ENCODE measurements at regions not wholly inside any gene's neighbourhood (a gene's known extent, or its start where the extent isn't known, plus 50 kb on each side); places are given as distances from the start of the nearest gene placed in this dataset.

- TF ChIP-seq JUN (IDR thresholded peaks at IDR 0.05; ENCODE audit: borderline replicate concordance, low read depth, low read length) (no peak), JUN (CRISPR knock-in tag; IDR thresholded peaks at IDR 0.05; ENCODE audit: borderline replicate concordance) (no peak), HSF4 (CRISPR knock-in tag; IDR thresholded peaks at IDR 0.05; ENCODE audit: borderline replicate concordance) (no peak), CREM (IDR thresholded peaks at IDR 0.05; ENCODE audit: low read depth) (no peak), NFXL1 (CRISPR knock-in tag; IDR thresholded peaks at IDR 0.05) (no peak), CHD7 (IDR thresholded peaks at IDR 0.05; ENCODE audit: low read depth, low read length) (no peak), NFRKB (IDR thresholded peaks at IDR 0.05; ENCODE audit: low read depth) (no peak), HMGXB4 (CRISPR knock-in tag; IDR thresholded peaks at IDR 0.05) (no peak), C11orf30 (IDR thresholded peaks at IDR 0.05; ENCODE audit: low read depth) (no peak)
- TF ChIP-seq, protein P1, sequence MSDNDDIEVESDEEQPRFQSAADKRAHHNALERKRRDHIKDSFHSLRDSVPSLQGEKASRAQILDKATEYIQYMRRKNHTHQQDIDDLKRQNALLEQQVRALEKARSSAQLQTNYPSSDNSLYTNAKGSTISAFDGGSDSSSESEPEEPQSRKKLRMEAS (CRISPR knock-in tag; IDR thresholded peaks at IDR 0.05): no peak
- TF ChIP-seq, protein P2, sequence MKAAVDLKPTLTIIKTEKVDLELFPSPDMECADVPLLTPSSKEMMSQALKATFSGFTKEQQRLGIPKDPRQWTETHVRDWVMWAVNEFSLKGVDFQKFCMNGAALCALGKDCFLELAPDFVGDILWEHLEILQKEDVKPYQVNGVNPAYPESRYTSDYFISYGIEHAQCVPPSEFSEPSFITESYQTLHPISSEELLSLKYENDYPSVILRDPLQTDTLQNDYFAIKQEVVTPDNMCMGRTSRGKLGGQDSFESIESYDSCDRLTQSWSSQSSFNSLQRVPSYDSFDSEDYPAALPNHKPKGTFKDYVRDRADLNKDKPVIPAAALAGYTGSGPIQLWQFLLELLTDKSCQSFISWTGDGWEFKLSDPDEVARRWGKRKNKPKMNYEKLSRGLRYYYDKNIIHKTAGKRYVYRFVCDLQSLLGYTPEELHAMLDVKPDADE (conservative IDR thresholded peaks at IDR 0.05; ENCODE audit: control insufficient read depth, low read depth, low read length): no peak
- TF ChIP-seq, protein P3, sequence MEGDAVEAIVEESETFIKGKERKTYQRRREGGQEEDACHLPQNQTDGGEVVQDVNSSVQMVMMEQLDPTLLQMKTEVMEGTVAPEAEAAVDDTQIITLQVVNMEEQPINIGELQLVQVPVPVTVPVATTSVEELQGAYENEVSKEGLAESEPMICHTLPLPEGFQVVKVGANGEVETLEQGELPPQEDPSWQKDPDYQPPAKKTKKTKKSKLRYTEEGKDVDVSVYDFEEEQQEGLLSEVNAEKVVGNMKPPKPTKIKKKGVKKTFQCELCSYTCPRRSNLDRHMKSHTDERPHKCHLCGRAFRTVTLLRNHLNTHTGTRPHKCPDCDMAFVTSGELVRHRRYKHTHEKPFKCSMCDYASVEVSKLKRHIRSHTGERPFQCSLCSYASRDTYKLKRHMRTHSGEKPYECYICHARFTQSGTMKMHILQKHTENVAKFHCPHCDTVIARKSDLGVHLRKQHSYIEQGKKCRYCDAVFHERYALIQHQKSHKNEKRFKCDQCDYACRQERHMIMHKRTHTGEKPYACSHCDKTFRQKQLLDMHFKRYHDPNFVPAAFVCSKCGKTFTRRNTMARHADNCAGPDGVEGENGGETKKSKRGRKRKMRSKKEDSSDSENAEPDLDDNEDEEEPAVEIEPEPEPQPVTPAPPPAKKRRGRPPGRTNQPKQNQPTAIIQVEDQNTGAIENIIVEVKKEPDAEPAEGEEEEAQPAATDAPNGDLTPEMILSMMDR (IDR thresholded peaks at IDR 0.05 in 2 of 3, conservative IDR thresholded peaks at IDR 0.05 in 1 of 3; ENCODE audit: insufficient read depth in 2 of 3, low read depth in 1 of 3, low read length in 3 of 3): no peak
Measured at GRCh38 chr12:15272376-15272775, 49.9 kb upstream of the PTPRO start.
